Bronchial epithelial cell (primary cell): ENCODE measurements at regions not wholly inside any gene's neighbourhood (a gene's known extent, or its start where the extent isn't known, plus 50 kb on each side); places are given as distances from the start of the nearest gene placed in this dataset.
A peak's percentile ranks its signal among the peaks of the same experiment; 100 is the strongest.
"Not testable (repeated sequence)": the region's sequence is repeated elsewhere in the genome, so short reads cannot be mapped to it uniquely, and the experiment has no call there.

Experiments
- DNase-seq: peaks from one replicate; pipeline ENCODE4 v3.0.0-alpha.2; 2010; ENCODE audit warnings: low read depth
- FAIRE-seq: peaks from 2 replicates; lab custom pipeline; 2011; peaks lifted over from hg19 to GRCh38; lab: Jason Lieb, UNC
- H3K27me3 ChIP-seq: 2 replicates; pipeline ENCODE4 v1.5.1; 2011; ENCODE audit warnings: low read length; ENCODE audit not compliant: control insufficient read depth, insufficient read depth
- H3K36me3 ChIP-seq: 2 replicates; pipeline ENCODE4 v1.5.1; 2011; ENCODE audit warnings: low read length; ENCODE audit not compliant: control insufficient read depth, insufficient read depth
- H3K4me3 ChIP-seq: 2 replicates; pipeline ENCODE4 v1.5.1; 2011; ENCODE audit warnings: mild to moderate bottlenecking, low read depth, low read length, control low read depth
- CTCF ChIP-seq: IDR thresholded peaks from 2 replicates; pipeline ENCODE4 v1.5.1; 2011; ENCODE audit warnings: mild to moderate bottlenecking, moderate library complexity, low read length, control low read depth, inconsistent platforms; ENCODE audit not compliant: insufficient read depth, severe bottlenecking

- Histone ChIP-seq H3K4me3 (no peak overlapping the region), H3K27me3 (no peaks in the 10 kb centered on the region), H3K36me3 (no peaks in the 10 kb centered on the region)
- DNase-seq (peak; percentile 51), FAIRE-seq (no peak)
- no peak for TF ChIP-seq CTCF
Measured at GRCh38 chr1:83060221-83060620, 938.7 kb downstream of the TTLL7 start.

GRCh38 chr1:83058327-83058726 is 940.6 kb downstream of the TTLL7 start:
- no peak for FAIRE-seq
- DNase-seq, result no peak
- TF ChIP-seq CTCF, result no peak

GRCh38 chr1:83055391-83056170 is 943.4 kb downstream of the TTLL7 start:
- FAIRE-seq, result no peak

More at GRCh38 chr1:83058327-83058726, 940.6 kb downstream of the TTLL7 start:
- Histone ChIP-seq H3K4me3 (no peak overlapping the region), H3K36me3 (no peaks in the 10 kb centered on the region), H3K27me3 (no peaks in the 10 kb centered on the region)

GRCh38 chr1:83053446-83053845 is 945.5 kb downstream of the TTLL7 start:
- no peak for TF ChIP-seq CTCF

More at GRCh38 chr1:83055391-83056170, 943.4 kb downstream of the TTLL7 start:
- peak; percentile 86 for DNase-seq
- H3K4me3 ChIP-seq, result no peak overlapping the region
- no peaks in the 10 kb centered on the region for H3K36me3 ChIP-seq
- no peak for TF ChIP-seq CTCF
- H3K27me3 ChIP-seq, result no peaks in the 10 kb centered on the region

GRCh38 chr1:83052865-83053264 is 946.1 kb downstream of the TTLL7 start:
- FAIRE-seq (no peak), DNase-seq (no peak)
- no peaks in the 10 kb centered on the region for H3K36me3 ChIP-seq
- H3K4me3 ChIP-seq, result no peak overlapping the region
- no peaks in the 10 kb centered on the region for H3K27me3 ChIP-seq
- no peak for TF ChIP-seq CTCF

More at GRCh38 chr1:83053446-83053845, 945.5 kb downstream of the TTLL7 start:
- H3K36me3 ChIP-seq, result no peaks in the 10 kb centered on the region
- H3K4me3 ChIP-seq, result no peak overlapping the region
- DNase-seq, result no peak
- no peak for FAIRE-seq
- no peaks in the 10 kb centered on the region for H3K27me3 ChIP-seq

GRCh38 chr1:83051053-83051452 is 947.9 kb downstream of the TTLL7 start:
- H3K4me3 ChIP-seq, DNase-seq, H3K36me3 ChIP-seq, FAIRE-seq, H3K27me3 ChIP-seq: not testable (repeated sequence)
